ENCODE measurements at regions not wholly inside any gene's neighbourhood (a gene's known extent, or its start where the extent isn't known, plus 50 kb on each side); places are given as distances from the start of the nearest gene placed in this dataset.

- no peak overlapping the region for H3K4me3 ChIP-seq
- H3K27me3 ChIP-seq = no peaks in the 10 kb centered on the region
- H3K27ac ChIP-seq = no peak overlapping the region
- intact Hi-C loops (cut with DNase I) = no loop called here
- H3K4me1 ChIP-seq (ENCODE audit: insufficient read depth) = no peaks in the 10 kb centered on the region
- no peaks in the 10 kb centered on the region for H3K36me3 ChIP-seq
- no peaks in the 10 kb centered on the region for H3K9me3 ChIP-seq
- DNase-seq = no peak
- TF ChIP-seq EP300 (IDR thresholded peaks at IDR 0.05) = no peak
- TF ChIP-seq POLR2A (IDR thresholded peaks at IDR 0.05) = no peak
- TF ChIP-seq CTCF (IDR thresholded peaks at IDR 0.05) = no peak
Observed at GRCh38 chr13:33379608-33380007, 94.1 kb upstream of the STARD13 start.

GRCh38 chr13:33380487-33381079 lies 95.0 kb upstream of the STARD13 start:
- H3K27ac ChIP-seq = no peak overlapping the region
- intact Hi-C loops (cut with DNase I) = no loop called here
- H3K4me1 ChIP-seq (ENCODE audit: insufficient read depth) = no peaks in the 10 kb centered on the region
- H3K27me3 ChIP-seq = no peaks in the 10 kb centered on the region
- TF ChIP-seq CTCF (IDR thresholded peaks at IDR 0.05) = no peak
- no peak for TF ChIP-seq POLR2A (IDR thresholded peaks at IDR 0.05)
- TF ChIP-seq EP300 (IDR thresholded peaks at IDR 0.05) = no peak
- WGBS, 3 donors = 75 to 86% (median 84%) methylated on average over 3 of the region's 3 CpGs
- no peaks in the 10 kb centered on the region for H3K9me3 ChIP-seq
- no peaks in the 10 kb centered on the region for H3K36me3 ChIP-seq
- no peak overlapping the region for H3K4me3 ChIP-seq
- no peak for DNase-seq

- TF ChIP-seq EP300 (IDR thresholded peaks at IDR 0.05) = no peak
- TF ChIP-seq CTCF (IDR thresholded peaks at IDR 0.05) = no peak
- TF ChIP-seq POLR2A (IDR thresholded peaks at IDR 0.05) = no peak
- intact Hi-C loops (cut with DNase I) = no loop called here
- no peaks in the 10 kb centered on the region for H3K27me3 ChIP-seq
- WGBS, 3 donors = 96 to 98% (median 98%) methylated on average over 5 of the region's 5 CpGs
- H3K36me3 ChIP-seq = no peaks in the 10 kb centered on the region
- no peaks in the 10 kb centered on the region for H3K4me1 ChIP-seq (ENCODE audit: insufficient read depth)
- H3K27ac ChIP-seq = no peak overlapping the region
- DNase-seq = no peak
- H3K9me3 ChIP-seq = no peaks in the 10 kb centered on the region
- no peak overlapping the region for H3K4me3 ChIP-seq
Observed at GRCh38 chr13:33381180-33381579, 95.6 kb upstream of the STARD13 start.

- no peaks in the 10 kb centered on the region for H3K4me1 ChIP-seq (ENCODE audit: insufficient read depth)
- H3K4me3 ChIP-seq = no peak overlapping the region
- no peaks in the 10 kb centered on the region for H3K36me3 ChIP-seq
- intact Hi-C loops (cut with DNase I) = no loop called here
- H3K27ac ChIP-seq = no peak overlapping the region
- 95 to 98% (median 95%) methylated on average over 8 of the region's 8 CpGs for WGBS, 3 donors
- no peaks in the 10 kb centered on the region for H3K9me3 ChIP-seq
- no peak for DNase-seq
- H3K27me3 ChIP-seq = no peaks in the 10 kb centered on the region
- TF ChIP-seq EP300 (IDR thresholded peaks at IDR 0.05) (no peak), CTCF (IDR thresholded peaks at IDR 0.05) (no peak), POLR2A (IDR thresholded peaks at IDR 0.05) (no peak)
Observed at GRCh38 chr13:33381906-33382305, 96.4 kb upstream of the STARD13 start.

All from ovary (tissue), 7 donors.